GM12878 (cell line): ENCODE measurements at regions not wholly inside any gene's neighbourhood (a gene's known extent, or its start where the extent isn't known, plus 50 kb on each side); places are given as distances from the start of the nearest gene placed in this dataset.

Source experiments
- ATAC-seq: fragments of 200-7000 bp; cut with Tn5 transposase; 3 replicates; pipeline ENCODE4 v1.9.1; 2020; ENCODE audit warnings: mild to moderate bottlenecking, moderate library complexity
- BruUV-seq: library from RNA; stranded (reverse); fragments of 400-500 nt; replicated peaks from 2 replicates; lab custom pipeline; 2021; lab: Mats Ljungman, UMichigan
- CTCF ChIA-PET: fragments of 300-600 bp; sonication (Branson Sonifier 250); formaldehyde crosslinking; extraction: SDS; loops from one replicate; lab custom pipeline; 2021; ENCODE audit warnings: inconsistent platforms; lab: Yijun Ruan, JAX
- POLR2A ChIA-PET: fragments of 350-600 bp; formaldehyde crosslinking; extraction: SDS; loops from one replicate; lab custom pipeline; 2021; ENCODE audit warnings: inconsistent platforms; lab: Charles Lee
- RAD21 ChIA-PET: fragments of 300-600 bp; sonication (Branson Sonifier 250); formaldehyde crosslinking; loops from one replicate; lab custom pipeline; 2023; ENCODE audit warnings: antibody characterized with exemption; ENCODE audit not compliant: unreplicated experiment; lab: Charles Lee
- SMC1A ChIA-PET: fragments of 300-600 bp; sonication (Branson Sonifier 250); formaldehyde crosslinking; loops from one replicate; lab custom pipeline; 2023; ENCODE audit not compliant: unreplicated experiment, uncharacterized antibody; lab: Charles Lee
- DNase-seq: peaks from one replicate; pipeline ENCODE4 v3.0.0-alpha.2; 2011; ENCODE audit warnings: low read depth, low spot score
- FAIRE-seq: peaks from 3 replicates; lab custom pipeline; 2011; peaks lifted over from hg19 to GRCh38; lab: Jason Lieb, UNC
- H2AFZ ChIP-seq: 2 replicates; pipeline ENCODE4 v1.6.0; 2011; ENCODE audit warnings: low read depth, low read length, control low read depth; ENCODE audit not compliant: control insufficient read depth
- H3K27ac ChIP-seq: 2 replicates; pipeline ENCODE4 v1.5.1; 2011; ENCODE audit warnings: control low read depth; ENCODE audit not compliant: control insufficient read depth, insufficient read depth
- H3K27me3 ChIP-seq, 2 experiments: replicated peaks in 1 of 2; 2 replicates each; pipeline versions ENCODE4 v1.6.0 to v1.6.1; 2011; ENCODE audit warnings: low read length in 1 of 2; ENCODE audit not compliant: control insufficient read depth in 2 of 2, insufficient read depth in 2 of 2
- H3K36me3 ChIP-seq, 2 experiments: 2 replicates each; pipeline ENCODE4 v1.5.1; 2011; ENCODE audit warnings: low read length in 1 of 2; ENCODE audit not compliant: control insufficient read depth in 2 of 2, insufficient read depth in 2 of 2
- H3K4me1 ChIP-seq: 2 replicates; pipeline ENCODE4 v1.6.1; 2011; ENCODE audit warnings: mild to moderate bottlenecking, low read length, moderate library complexity, mixed read lengths; ENCODE audit not compliant: control insufficient read depth, insufficient read depth
- H3K4me2 ChIP-seq: 2 replicates; pipeline ENCODE4 v1.6.0; 2011; ENCODE audit warnings: control low read depth; ENCODE audit not compliant: control insufficient read depth, insufficient read depth
- H3K4me3 ChIP-seq: fragments of 200-600 bp; sonication (generic); 2 replicates; pipeline ENCODE4 v1.5.1; 2016
- H3K79me2 ChIP-seq: 2 replicates; pipeline ENCODE4 v1.6.0; 2011; ENCODE audit warnings: low read length; ENCODE audit not compliant: control insufficient read depth, insufficient read depth
- H3K9ac ChIP-seq: 2 replicates; pipeline ENCODE4 v1.8.0; 2011; ENCODE audit warnings: low read length, control low read depth, mixed read lengths; ENCODE audit not compliant: control insufficient read depth, insufficient read depth
- H3K9me3 ChIP-seq: replicated peaks from 3 replicates; pipeline ENCODE4 v1.5.1; 2011; ENCODE audit warnings: mild to moderate bottlenecking, low read length; ENCODE audit not compliant: control insufficient read depth, insufficient read depth
- H4K20me1 ChIP-seq: 2 replicates; pipeline ENCODE4 v1.6.0; 2011; ENCODE audit not compliant: control insufficient read depth, insufficient read depth
- CBFB ChIP-seq: IDR thresholded peaks from 2 replicates; pipeline ENCODE4 v1.6.1; 2016; ENCODE audit warnings: antibody characterized with exemption, low read depth
- CHD2 ChIP-seq: IDR thresholded peaks from 2 replicates; pipeline ENCODE4 v1.6.1; 2011; ENCODE audit warnings: low read depth, low read length, improper control_type of control experiment, borderline replicate concordance
- DPF2 ChIP-seq: fragments of 450-650 bp; IDR thresholded peaks from 2 replicates; pipeline ENCODE4 v1.6.1; 2017; ENCODE audit warnings: mild to moderate bottlenecking
- ESRRA ChIP-seq: IDR thresholded peaks from 2 replicates; pipeline ENCODE4 v1.6.1; 2012; ENCODE audit warnings: mild to moderate bottlenecking, low read length, improper control_type of control experiment
- GATAD2B ChIP-seq: fragments of 450-650 bp; conservative IDR thresholded peaks from 2 replicates; pipeline ENCODE4 v1.6.1; 2017; ENCODE audit warnings: low read depth, mild to moderate bottlenecking, moderate library complexity
- MEF2A ChIP-seq: IDR thresholded peaks from 2 replicates; pipeline ENCODE4 v1.6.1; 2011; ENCODE audit warnings: low read depth, mild to moderate bottlenecking, low read length, moderate library complexity; ENCODE audit not compliant: insufficient read depth
- NFYA ChIP-seq: IDR thresholded peaks from 2 replicates; pipeline ENCODE4 v1.6.1; 2011; ENCODE audit warnings: low read depth, mild to moderate bottlenecking, low read length, improper control_type of control experiment, borderline replicate concordance
- PAX8 ChIP-seq: fragments of 450-650 bp; IDR thresholded peaks from 2 replicates; pipeline ENCODE4 v1.6.1; 2017; ENCODE audit warnings: mild to moderate bottlenecking, moderate library complexity
- RB1 ChIP-seq: fragments of 450-650 bp; formaldehyde crosslinking; IDR thresholded peaks from 2 replicates; pipeline ENCODE4 v1.6.1; 2017; ENCODE audit warnings: mild to moderate bottlenecking, borderline replicate concordance
- SUPT20H ChIP-seq: IDR thresholded peaks from 2 replicates; pipeline ENCODE4 v1.6.1; 2011; ENCODE audit warnings: low read depth, mild to moderate bottlenecking, low read length, moderate library complexity, borderline replicate concordance; ENCODE audit not compliant: control insufficient read depth
- WGBS: methylation state at CpG from one replicate; pipeline ENCODE4 v1.1.6; 2016; ENCODE audit warnings: low lambda C conversion rate; ENCODE audit not compliant: insufficient replicate concordance, insufficient coverage; ENCODE audit errors: missing lambda C conversion rate; 5-methylcytosine and 5-hydroxymethylcytosine counted together
- in situ Hi-C: fragments of 300-500 bp; cut with MboI; formaldehyde crosslinking; loops from 9 replicates; pipeline ENCODE4 v1.14.3; 2018; ENCODE audit warnings: mixed read lengths
- intact Hi-C: fragments of 100-400 bp; cut with micrococcal nuclease; formaldehyde crosslinking; loops from one replicate; pipeline ENCODE4 v1.14.2; 2022; ENCODE audit not compliant: unreplicated experiment
- TF ChIP-seq, protein P1 (sequence below): fragments of 450-650 bp; IDR thresholded peaks from 2 replicates; pipeline ENCODE4 v1.6.1; 2018; ENCODE audit warnings: borderline replicate concordance, mild to moderate bottlenecking; ENCODE audit not compliant: partially characterized antibody
- TF ChIP-seq, protein P2 (sequence below): IDR thresholded peaks from 2 replicates; pipeline ENCODE4 v1.6.1; 2011; ENCODE audit warnings: borderline replicate concordance, low read depth, mild to moderate bottlenecking, moderate library complexity, mixed read lengths, low read length; ENCODE audit not compliant: insufficient read depth; ENCODE audit errors: extremely low read length
- TF ChIP-seq, protein P3 (sequence below): fragments of 450-650 bp; formaldehyde crosslinking; IDR thresholded peaks from 2 replicates; pipeline ENCODE4 v1.4.0; 2020; ENCODE audit warnings: mild to moderate bottlenecking, moderate library complexity
- TF ChIP-seq, protein P4 (sequence below): fragments of 150-350 bp; IDR thresholded peaks from 2 replicates; pipeline ENCODE4 v1.6.1; 2014; ENCODE audit warnings: mild to moderate bottlenecking, low read depth, low read length

DNA sequence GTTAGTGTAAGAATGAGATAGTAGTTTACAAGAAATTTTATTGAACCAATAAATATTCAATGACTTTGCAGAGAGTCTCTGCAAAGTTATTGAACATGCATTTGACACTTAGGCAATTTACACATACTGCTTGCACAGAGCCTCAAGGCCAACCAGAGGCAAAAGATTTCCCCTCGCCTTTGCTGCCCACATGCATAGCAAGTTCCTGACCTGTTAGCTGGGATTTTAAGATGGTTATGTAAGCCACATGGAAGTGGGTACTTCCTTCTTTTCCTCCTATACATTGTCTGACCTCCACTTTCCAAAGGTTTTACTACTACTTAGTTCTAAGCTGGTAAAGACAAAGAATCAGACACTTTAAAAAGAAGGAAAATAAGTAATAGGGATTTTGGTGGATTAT lies 430.1 kb upstream of the FRG1 start (continued):
- TF ChIP-seq, protein P1, sequence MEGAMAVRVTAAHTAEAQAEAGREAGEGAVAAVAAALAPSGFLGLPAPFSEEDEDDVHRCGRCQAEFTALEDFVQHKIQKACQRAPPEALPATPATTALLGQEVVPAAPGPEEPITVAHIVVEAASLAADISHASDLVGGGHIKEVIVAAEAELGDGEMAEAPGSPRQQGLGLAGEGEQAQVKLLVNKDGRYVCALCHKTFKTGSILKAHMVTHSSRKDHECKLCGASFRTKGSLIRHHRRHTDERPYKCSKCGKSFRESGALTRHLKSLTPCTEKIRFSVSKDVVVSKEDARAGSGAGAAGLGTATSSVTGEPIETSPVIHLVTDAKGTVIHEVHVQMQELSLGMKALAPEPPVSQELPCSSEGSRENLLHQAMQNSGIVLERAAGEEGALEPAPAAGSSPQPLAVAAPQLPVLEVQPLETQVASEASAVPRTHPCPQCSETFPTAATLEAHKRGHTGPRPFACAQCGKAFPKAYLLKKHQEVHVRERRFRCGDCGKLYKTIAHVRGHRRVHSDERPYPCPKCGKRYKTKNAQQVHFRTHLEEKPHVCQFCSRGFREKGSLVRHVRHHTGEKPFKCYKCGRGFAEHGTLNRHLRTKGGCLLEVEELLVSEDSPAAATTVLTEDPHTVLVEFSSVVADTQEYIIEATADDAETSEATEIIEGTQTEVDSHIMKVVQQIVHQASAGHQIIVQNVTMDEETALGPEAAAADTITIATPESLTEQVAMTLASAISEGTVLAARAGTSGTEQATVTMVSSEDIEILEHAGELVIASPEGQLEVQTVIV, result no peak
- no peak for TF ChIP-seq DPF2

DNA sequence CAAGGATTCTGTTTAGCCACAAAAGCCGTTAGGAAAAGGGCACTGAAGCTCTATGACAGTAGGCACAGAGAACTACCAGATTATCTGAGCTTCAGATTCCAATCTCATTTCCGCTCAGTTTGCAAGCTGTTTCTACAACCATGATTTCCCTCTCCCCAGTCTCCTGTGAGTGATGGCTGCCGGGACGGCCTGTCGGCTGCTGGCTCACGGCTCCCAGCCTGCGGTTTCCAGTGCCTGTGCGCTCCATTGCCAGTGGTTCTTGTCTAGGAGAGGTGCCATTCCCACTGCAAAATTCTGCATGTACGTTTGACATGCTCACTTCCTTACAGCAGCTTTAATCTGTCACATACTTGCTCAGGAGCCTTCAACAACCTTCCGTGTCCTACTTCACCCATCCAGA lies 429.1 kb upstream of the FRG1 start:
- Histone ChIP-seq H3K27me3 (no peaks in the 10 kb centered on the region), H3K36me3 (no peaks in the 10 kb centered on the region), H3K4me2 (no peak overlapping the region), H3K4me1 (no peaks in the 10 kb centered on the region), H3K9me3 (no peaks in the 10 kb centered on the region; the same call in 2 of the 3 replicates), H3K27ac (no peak overlapping the region), H2AFZ (no peak overlapping the region), H3K4me3 (no peak overlapping the region), H3K79me2 (no peaks in the 10 kb centered on the region), H4K20me1 (no peaks in the 10 kb centered on the region), H3K9ac (no peak overlapping the region)
- ChIA-PET CTCF (no interaction called here), SMC1A (no interaction called here), RAD21 (no interaction called here), POLR2A (no interaction called here)
- no TSS peak for BruUV-seq
- DNase-seq (no peak), ATAC-seq (no peak), FAIRE-seq (no peak)
- TF ChIP-seq NFYA, result no peak
- TF ChIP-seq RB1, result no peak
- TF ChIP-seq CHD2, result no peak
- TF ChIP-seq, protein P2, sequence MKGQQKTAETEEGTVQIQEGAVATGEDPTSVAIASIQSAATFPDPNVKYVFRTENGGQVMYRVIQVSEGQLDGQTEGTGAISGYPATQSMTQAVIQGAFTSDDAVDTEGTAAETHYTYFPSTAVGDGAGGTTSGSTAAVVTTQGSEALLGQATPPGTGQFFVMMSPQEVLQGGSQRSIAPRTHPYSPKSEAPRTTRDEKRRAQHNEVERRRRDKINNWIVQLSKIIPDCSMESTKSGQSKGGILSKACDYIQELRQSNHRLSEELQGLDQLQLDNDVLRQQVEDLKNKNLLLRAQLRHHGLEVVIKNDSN, result no peak
- TF ChIP-seq, protein P3, sequence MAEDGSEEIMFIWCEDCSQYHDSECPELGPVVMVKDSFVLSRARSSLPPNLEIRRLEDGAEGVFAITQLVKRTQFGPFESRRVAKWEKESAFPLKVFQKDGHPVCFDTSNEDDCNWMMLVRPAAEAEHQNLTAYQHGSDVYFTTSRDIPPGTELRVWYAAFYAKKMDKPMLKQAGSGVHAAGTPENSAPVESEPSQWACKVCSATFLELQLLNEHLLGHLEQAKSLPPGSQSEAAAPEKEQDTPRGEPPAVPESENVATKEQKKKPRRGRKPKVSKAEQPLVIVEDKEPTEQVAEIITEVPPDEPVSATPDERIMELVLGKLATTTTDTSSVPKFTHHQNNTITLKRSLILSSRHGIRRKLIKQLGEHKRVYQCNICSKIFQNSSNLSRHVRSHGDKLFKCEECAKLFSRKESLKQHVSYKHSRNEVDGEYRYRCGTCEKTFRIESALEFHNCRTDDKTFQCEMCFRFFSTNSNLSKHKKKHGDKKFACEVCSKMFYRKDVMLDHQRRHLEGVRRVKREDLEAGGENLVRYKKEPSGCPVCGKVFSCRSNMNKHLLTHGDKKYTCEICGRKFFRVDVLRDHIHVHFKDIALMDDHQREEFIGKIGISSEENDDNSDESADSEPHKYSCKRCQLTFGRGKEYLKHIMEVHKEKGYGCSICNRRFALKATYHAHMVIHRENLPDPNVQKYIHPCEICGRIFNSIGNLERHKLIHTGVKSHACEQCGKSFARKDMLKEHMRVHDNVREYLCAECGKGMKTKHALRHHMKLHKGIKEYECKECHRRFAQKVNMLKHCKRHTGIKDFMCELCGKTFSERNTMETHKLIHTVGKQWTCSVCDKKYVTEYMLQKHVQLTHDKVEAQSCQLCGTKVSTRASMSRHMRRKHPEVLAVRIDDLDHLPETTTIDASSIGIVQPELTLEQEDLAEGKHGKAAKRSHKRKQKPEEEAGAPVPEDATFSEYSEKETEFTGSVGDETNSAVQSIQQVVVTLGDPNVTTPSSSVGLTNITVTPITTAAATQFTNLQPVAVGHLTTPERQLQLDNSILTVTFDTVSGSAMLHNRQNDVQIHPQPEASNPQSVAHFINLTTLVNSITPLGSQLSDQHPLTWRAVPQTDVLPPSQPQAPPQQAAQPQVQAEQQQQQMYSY (CRISPR knock-in tag), result no peak
- no peak for TF ChIP-seq PAX8
- TF ChIP-seq, protein P4, sequence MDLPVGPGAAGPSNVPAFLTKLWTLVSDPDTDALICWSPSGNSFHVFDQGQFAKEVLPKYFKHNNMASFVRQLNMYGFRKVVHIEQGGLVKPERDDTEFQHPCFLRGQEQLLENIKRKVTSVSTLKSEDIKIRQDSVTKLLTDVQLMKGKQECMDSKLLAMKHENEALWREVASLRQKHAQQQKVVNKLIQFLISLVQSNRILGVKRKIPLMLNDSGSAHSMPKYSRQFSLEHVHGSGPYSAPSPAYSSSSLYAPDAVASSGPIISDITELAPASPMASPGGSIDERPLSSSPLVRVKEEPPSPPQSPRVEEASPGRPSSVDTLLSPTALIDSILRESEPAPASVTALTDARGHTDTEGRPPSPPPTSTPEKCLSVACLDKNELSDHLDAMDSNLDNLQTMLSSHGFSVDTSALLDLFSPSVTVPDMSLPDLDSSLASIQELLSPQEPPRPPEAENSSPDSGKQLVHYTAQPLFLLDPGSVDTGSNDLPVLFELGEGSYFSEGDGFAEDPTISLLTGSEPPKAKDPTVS, result no peak
- TF ChIP-seq CBFB, result no peak
- TF ChIP-seq SUPT20H, result no peak
- TF ChIP-seq MEF2A, result no peak
- TF ChIP-seq GATAD2B, result no peak
- TF ChIP-seq ESRRA, result no peak
- intact Hi-C loops (no loop called here), in situ Hi-C loops (no loop called here)
- 41% methylated on average over 10 of the region's 10 CpGs for WGBS
